Aorta (tissue), 5 donors: ENCODE measurements at regions not wholly inside any gene's neighbourhood (a gene's known extent, or its start where the extent isn't known, plus 50 kb on each side); places are given as distances from the start of the nearest gene placed in this dataset.
A peak's percentile ranks its signal among the peaks of the same experiment; 100 is the strongest.
"Not testable (repeated sequence)": the region's sequence is repeated elsewhere in the genome, so short reads cannot be mapped to it uniquely, and the experiment has no call there.

Experiments used
- ATAC-seq: fragments of 200-7000 bp; cut with Tn5 transposase; one replicate; pipeline ENCODE4 v1.9.1; 2022; ENCODE audit warnings: moderate library complexity; ENCODE audit not compliant: low FRiP score
- DNase-seq, 2 donors: peaks; one replicate each; pipeline ENCODE4 v3.0.0-alpha.2; 2020
- H3K27ac ChIP-seq, 2 donors: one replicate each; pipeline ENCODE4 v1.5.1; 2013; ENCODE audit warnings: low read length in 2 of 2, mild to moderate bottlenecking in 2 of 2, moderate library complexity in 2 of 2, control low read depth in 1 of 2, inconsistent platforms in 1 of 2, low read depth in 1 of 2
- H3K27me3 ChIP-seq, 2 donors: one replicate each; pipeline ENCODE4 v1.6.1; 2013; ENCODE audit warnings: control low read depth in 1 of 2, low read length in 1 of 2, mild to moderate bottlenecking in 1 of 2, moderate library complexity in 1 of 2; ENCODE audit not compliant: insufficient read depth in 2 of 2, control insufficient read depth in 1 of 2
- H3K36me3 ChIP-seq, 2 donors: one replicate each; pipeline ENCODE4 v1.6.1; 2013; ENCODE audit warnings: control low read depth in 1 of 2, low read length in 1 of 2, mild to moderate bottlenecking in 1 of 2; ENCODE audit not compliant: insufficient read depth in 2 of 2, control insufficient read depth in 1 of 2
- H3K4me1 ChIP-seq, 2 donors: one replicate each; pipeline ENCODE4 v1.6.1; 2013; ENCODE audit warnings: low read length in 2 of 2, control low read depth in 1 of 2, mild to moderate bottlenecking in 1 of 2, moderate library complexity in 1 of 2; ENCODE audit not compliant: insufficient read depth in 2 of 2, control insufficient read depth in 1 of 2
- H3K4me3 ChIP-seq, 2 donors: one replicate each; pipeline ENCODE4 v1.5.1; 2013; ENCODE audit warnings: low read length in 2 of 2, control low read depth in 1 of 2, mild to moderate bottlenecking in 1 of 2
- H3K9me3 ChIP-seq: one replicate; pipeline ENCODE4 v1.6.1; 2013; ENCODE audit warnings: mild to moderate bottlenecking, low read length; ENCODE audit not compliant: control insufficient read depth
- WGBS, 2 donors: extraction: QIAGEN DNeasy Blood & Tissue Kit; methylation state at CpG; one replicate each; pipeline ENCODE4 v1.1.7; 2013; 5-methylcytosine and 5-hydroxymethylcytosine counted together
- intact Hi-C, 2 donors: fragments of 100-400 bp; cut with DNase I; formaldehyde crosslinking; loops; one replicate each; pipeline versions ENCODE4 v1.14.2 to v1.15.0; 2022
- donor health status: healthy with polysubstance abuse.
- donor health status: Bipolar disorder and iron deficiency.
- donor health status: DM: no; HTN: no; CAD: no.
- donor health status: DM: no; HTN: no; CAD: no.
- donor health status: DM: yes; HTN: yes; CAD: no.

DNA sequence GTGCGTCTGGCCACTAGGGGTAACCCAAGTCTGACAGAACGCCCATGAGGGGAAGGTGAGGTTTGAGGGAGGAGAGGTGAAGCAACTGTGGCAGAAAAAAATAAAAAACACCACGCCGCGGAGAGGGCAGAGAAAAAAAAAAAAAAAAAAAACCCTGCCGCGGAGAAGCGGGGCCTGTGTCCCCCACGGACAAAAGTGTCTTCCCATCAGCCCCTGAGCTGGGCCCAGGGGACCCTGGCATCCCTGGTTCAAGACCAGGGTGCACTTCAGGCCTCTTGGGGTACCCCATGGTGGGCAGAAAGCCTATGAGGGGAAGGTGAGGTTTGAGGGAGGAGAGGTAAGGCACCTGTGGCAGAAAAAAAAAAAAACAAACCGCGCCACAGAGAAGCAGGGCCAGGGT lies 191.1 kb downstream of the POTEH start:
- 68 to 69% methylated on average over 4 of the region's 11 CpGs for WGBS, 2 donors
- ATAC-seq, DNase-seq, H3K27ac ChIP-seq, H3K36me3 ChIP-seq, H3K27me3 ChIP-seq, H3K4me1 ChIP-seq, H3K9me3 ChIP-seq, intact Hi-C loops, H3K4me3 ChIP-seq: not testable (repeated sequence)

DNA sequence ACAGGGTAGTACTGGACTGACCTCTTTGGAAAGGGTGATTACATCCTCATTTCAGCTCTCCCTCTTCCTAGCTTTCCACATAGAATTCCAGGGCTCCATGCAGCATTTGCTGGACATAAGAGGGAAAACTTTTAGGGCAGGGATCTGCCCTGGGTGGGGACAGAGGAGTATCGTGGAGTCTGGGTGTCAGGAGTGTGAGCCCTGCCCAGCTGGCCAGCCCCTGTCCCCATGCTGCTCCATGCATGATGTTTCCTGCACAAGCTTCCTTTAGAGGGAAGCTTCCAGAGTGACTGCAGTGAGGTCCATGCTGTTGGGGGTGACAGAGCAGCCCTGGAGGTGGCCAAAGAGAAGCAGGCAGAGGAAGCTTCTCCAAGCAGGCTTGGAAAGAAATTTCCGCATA lies 214.5 kb downstream of the POTEH start:
- H3K9me3 ChIP-seq, H3K27me3 ChIP-seq, intact Hi-C loops, H3K4me1 ChIP-seq, DNase-seq, ATAC-seq, H3K4me3 ChIP-seq, H3K27ac ChIP-seq, H3K36me3 ChIP-seq: not testable (repeated sequence)
- 73 to 86% methylated on average over 1 of the region's 2 CpGs for WGBS, 2 donors

DNA sequence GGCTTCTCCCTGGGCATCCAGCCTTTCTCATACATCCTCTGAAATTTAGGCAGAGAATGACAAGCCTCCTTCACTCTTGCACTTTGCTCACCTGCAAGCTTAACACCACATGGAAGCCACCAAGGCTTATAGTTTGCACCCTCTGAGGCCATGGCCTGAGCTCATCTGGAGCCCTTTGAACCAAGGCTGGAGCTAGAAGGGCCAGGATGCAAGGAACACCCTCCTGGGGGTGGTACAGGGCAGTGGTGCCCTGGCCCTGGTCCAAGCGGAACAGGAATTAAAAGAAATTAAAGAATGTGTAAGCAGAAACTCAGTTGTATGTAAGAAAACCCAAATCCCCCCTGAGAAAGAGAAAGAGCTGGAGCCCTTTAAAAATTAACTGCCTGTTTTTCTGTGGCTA lies 221.9 kb downstream of the POTEH start:
- H3K27me3 ChIP-seq, H3K9me3 ChIP-seq, ATAC-seq, H3K4me3 ChIP-seq, DNase-seq, H3K36me3 ChIP-seq, H3K4me1 ChIP-seq, intact Hi-C loops, H3K27ac ChIP-seq: not testable (repeated sequence)
- WGBS, 2 donors: 81 to 94% methylated on average over 1 of the region's 1 CpG

DNA sequence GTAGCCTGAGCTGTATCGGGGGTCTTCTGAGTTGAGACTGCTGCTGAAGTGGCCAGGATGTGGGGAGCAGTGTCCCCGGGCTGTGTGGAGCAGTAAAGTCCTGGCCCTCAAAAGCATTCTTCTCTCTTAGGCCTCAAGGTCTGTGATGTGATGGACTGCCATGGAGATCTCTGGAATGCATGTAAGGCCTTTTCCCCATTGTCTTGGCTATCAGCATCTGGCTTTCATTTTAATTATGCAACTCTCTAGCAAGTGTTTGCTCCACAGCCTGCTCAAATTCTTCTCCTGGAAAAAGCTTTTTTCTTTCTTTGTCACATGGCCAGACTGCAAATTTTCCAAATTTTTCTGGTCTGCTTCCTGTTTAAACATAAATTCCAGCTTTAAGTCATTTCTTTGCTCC lies 229.3 kb downstream of the POTEH start:
- 40 to 61% methylated on average over 2 of the region's 2 CpGs for WGBS, 2 donors

DNA sequence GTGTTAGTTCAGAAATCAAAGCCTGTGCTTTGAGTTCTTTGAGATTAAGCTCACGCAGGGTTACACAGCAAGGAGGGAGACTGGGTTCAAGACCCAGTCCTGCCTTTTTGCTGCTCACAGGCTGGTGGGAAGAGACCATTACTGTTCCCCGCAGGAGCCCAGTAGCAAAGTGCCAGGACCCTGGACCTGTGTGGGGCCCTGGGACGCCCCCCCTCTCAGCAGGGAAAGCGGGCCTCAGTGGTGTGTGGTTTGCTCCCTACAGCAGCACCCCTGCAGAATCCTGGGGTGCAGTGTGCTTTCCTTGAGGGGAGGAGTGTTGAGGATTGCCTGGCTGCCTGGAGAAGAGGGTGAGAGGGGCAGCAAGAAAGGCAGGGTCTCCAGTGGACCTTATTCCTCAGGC lies 231.1 kb downstream of the POTEH start:
- intact Hi-C loops, H3K4me1 ChIP-seq, H3K36me3 ChIP-seq, H3K27ac ChIP-seq, H3K27me3 ChIP-seq, H3K9me3 ChIP-seq, H3K4me3 ChIP-seq, DNase-seq: not testable (repeated sequence)
- ATAC-seq: peak; percentile 8
- WGBS, 2 donors: 77 to 88% methylated on average over 4 of the region's 4 CpGs

More for the DNA sequence above, 229.3 kb downstream of the POTEH start:
- H3K4me1 ChIP-seq, intact Hi-C loops, H3K36me3 ChIP-seq, H3K27me3 ChIP-seq, H3K27ac ChIP-seq, DNase-seq, H3K9me3 ChIP-seq, ATAC-seq, H3K4me3 ChIP-seq: not testable (repeated sequence)

DNA sequence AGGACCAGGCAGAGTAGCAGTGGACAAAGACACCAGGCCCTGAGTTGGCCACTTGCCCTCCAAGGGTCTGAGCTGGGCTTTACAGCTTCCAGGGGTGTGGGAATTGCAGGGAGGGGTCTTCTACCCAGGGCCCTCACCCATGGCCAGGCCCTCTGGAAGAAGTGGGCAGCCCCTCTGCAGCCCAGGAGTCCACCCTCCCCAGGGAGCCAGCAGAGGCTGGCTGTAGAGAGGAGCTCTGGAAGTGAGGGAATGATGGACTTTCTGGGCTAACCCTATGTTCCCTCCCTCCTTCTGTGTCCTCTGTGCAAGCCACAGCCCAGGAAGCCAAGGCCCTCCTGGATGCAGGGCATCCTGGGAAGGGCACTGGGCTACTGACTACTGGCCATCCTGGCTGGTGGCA lies 232.3 kb downstream of the POTEH start:
- H3K27ac ChIP-seq, H3K4me1 ChIP-seq, DNase-seq, H3K27me3 ChIP-seq, H3K4me3 ChIP-seq, H3K36me3 ChIP-seq, H3K9me3 ChIP-seq, ATAC-seq, intact Hi-C loops: not testable (repeated sequence)

DNA sequence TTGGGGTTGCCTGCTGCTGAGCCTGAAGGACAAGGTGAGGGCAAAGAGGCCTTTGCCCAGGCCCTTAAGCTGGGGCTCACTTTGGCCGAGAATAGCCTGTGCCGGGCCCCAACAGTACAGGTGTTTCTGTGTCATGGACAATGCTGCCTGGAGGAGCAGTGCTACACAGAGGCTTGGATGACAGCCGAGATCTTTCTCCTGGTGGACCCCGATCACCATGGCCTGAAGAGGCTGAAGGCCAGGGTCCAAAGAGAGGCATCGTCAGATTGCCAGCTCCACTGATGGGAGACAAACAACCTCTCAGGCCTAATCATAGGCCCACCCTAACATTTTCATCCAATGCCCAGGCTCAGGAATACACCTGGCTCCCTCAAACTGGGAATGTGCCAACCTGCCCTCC lies 232.8 kb downstream of the POTEH start:
- H3K27me3 ChIP-seq, H3K9me3 ChIP-seq, ATAC-seq, H3K27ac ChIP-seq, H3K4me1 ChIP-seq, intact Hi-C loops, H3K4me3 ChIP-seq, DNase-seq, H3K36me3 ChIP-seq: not testable (repeated sequence)
- 82 to 96% methylated on average over 4 to 5 of the region's 5 CpGs for WGBS, 2 donors

DNA sequence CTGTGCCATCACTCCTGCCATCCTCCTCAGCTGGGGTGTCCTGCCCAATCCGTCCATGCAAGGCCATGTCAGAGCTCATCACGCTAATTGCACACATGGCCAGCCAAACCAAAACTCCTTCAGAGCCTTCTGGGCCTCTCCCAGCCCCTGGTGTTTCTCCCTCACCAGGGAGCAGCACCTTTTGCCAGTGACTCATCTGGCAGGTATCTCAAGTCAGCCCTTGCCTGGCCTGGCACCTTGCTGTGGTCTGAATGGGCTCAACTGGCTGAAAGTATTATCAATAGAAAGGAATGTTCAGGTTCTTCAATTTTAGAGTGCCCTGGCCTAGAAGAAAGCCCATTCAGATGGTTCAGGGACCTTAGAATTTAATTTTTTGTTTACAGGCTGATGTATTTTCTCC lies 235.0 kb downstream of the POTEH start:
- ATAC-seq, intact Hi-C loops, H3K9me3 ChIP-seq, H3K4me3 ChIP-seq, H3K36me3 ChIP-seq, H3K27me3 ChIP-seq, DNase-seq, H3K27ac ChIP-seq, H3K4me1 ChIP-seq: not testable (repeated sequence)
- WGBS, 2 donors: 12 to 50% methylated on average over 1 to 2 of the region's 2 CpGs

DNA sequence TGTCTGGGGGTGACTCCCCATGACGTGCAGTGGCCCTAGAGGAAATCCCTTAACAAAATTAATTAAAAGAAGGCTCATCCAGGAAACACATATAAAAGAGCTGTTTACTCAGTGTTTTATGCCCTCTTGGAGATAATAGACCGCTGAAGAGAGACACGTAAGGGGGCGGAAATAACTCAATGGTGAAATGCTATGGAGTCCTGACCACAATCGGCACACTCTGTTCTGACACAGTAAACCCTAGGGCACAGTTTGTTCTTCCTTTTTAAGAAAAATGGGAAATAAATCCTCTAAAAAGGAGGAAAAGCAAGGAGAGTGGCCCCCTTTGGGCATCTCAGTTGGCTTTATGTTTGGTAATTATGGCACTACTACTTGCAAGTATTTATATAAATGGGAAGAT lies 237.3 kb downstream of the POTEH start:
- H3K4me3 ChIP-seq, intact Hi-C loops, H3K36me3 ChIP-seq, H3K27me3 ChIP-seq, H3K27ac ChIP-seq, DNase-seq, ATAC-seq, H3K4me1 ChIP-seq, H3K9me3 ChIP-seq: not testable (repeated sequence)
- 76 to 87% methylated on average over 4 of the region's 5 CpGs for WGBS, 2 donors
